HCT116 (cell line): ENCODE measurements at regions not wholly inside any gene's neighbourhood (a gene's known extent, or its start where the extent isn't known, plus 50 kb on each side); places are given as distances from the start of the nearest gene placed in this dataset.

ENCODE experiments used
- ATAC-seq: fragments of 200-7000 bp; cut with Tn5 transposase; 2 replicates; pipeline ENCODE4 v1.9.1; 2020; ENCODE audit warnings: mild to moderate bottlenecking, moderate library complexity
- BruUV-seq: library from RNA; stranded (reverse); fragments of 400-500 nt; replicated peaks from 2 replicates; lab custom pipeline; 2021; lab: Mats Ljungman, UMichigan
- CTCF ChIA-PET: fragments of 300-600 bp; sonication (Branson Sonifier 250); formaldehyde crosslinking; loops from one replicate; lab custom pipeline; 2021; ENCODE audit warnings: antibody characterized with exemption; lab: Charles Lee
- POLR2A ChIA-PET: fragments of 300-600, 350-600 bp; sonication (Branson Sonifier 250); formaldehyde crosslinking; loops from one replicate; lab custom pipeline; 2021; ENCODE audit warnings: antibody characterized with exemption; lab: Charles Lee
- RAD21 ChIA-PET, 2 experiments: fragments of 300-600 bp; sonication (Branson Sonifier 250); formaldehyde crosslinking; loops; one replicate each; lab custom pipeline; 2023; ENCODE audit warnings: low total read pairs in 2 of 2; ENCODE audit not compliant: uncharacterized antibody in 2 of 2, unreplicated experiment in 2 of 2, low non-redundant PET in 1 of 2; lab: Charles Lee
- DNase-seq: peaks from one replicate; pipeline ENCODE4 v3.0.0-alpha.2; 2010; ENCODE audit warnings: low read depth, low spot score
- H2AFZ ChIP-seq: fragments of 200-600 bp; shearing (Covaris generic), sonication (generic); 2 replicates; pipeline ENCODE4 v1.6.1; 2017; ENCODE audit warnings: low read depth, mixed run types, mixed read lengths, antibody characterized with exemption, low read length; ENCODE audit not compliant: poor library complexity, severe bottlenecking
- H3K27ac ChIP-seq: 2 replicates; pipeline ENCODE4 v1.5.1; 2012; ENCODE audit warnings: low read depth, low read length
- H3K27me3 ChIP-seq: fragments of 200-600 bp; sonication (generic); 2 replicates; pipeline ENCODE4 v1.6.1; 2016; ENCODE audit warnings: mixed run types, low read length, mixed read lengths; ENCODE audit not compliant: insufficient read depth
- H3K36me3 ChIP-seq, 2 experiments: fragments of 200-500 bp in 1 of 2; fragments of 200-600 bp in 1 of 2; sonication (Bioruptor generic) in 1 of 2; sonication (generic) in 1 of 2; 2 replicates each; pipeline versions ENCODE4 v1.5.1 to v1.6.1; 2014 to 2016; ENCODE audit warnings: low read length in 2 of 2, inconsistent platforms in 1 of 2, mixed read lengths in 1 of 2, mixed run types in 1 of 2; ENCODE audit not compliant: insufficient read depth in 2 of 2, control insufficient read depth in 1 of 2
- H3K4me1 ChIP-seq, 2 experiments: fragments of 200-600 bp in 1 of 2; sonication (generic) in 1 of 2; 2 replicates each; pipeline versions ENCODE4 v1.5.1 to v1.6.1; 2012 to 2017; ENCODE audit warnings: low read length in 2 of 2, inconsistent platforms in 1 of 2, mild to moderate bottlenecking in 1 of 2, mixed read lengths in 1 of 2, mixed run types in 1 of 2, moderate library complexity in 1 of 2; ENCODE audit not compliant: insufficient read depth in 2 of 2, control insufficient read depth in 1 of 2
- H3K4me2 ChIP-seq: fragments of 200-600 bp; sonication (generic); 2 replicates; pipeline ENCODE4 v1.6.1; 2017; ENCODE audit warnings: mixed run types, low read length, mixed read lengths
- H3K4me3 ChIP-seq, 2 experiments: fragments of 200-600 bp in 1 of 2; sonication (generic) in 1 of 2; replicated peaks in 1 of 2; 2 replicates each; pipeline ENCODE4 v1.5.1; 2011 to 2016; ENCODE audit warnings: low read length in 2 of 2, control low read depth in 1 of 2, low read depth in 1 of 2, mild to moderate bottlenecking in 1 of 2, mixed read lengths in 1 of 2, mixed run types in 1 of 2
- H3K79me2 ChIP-seq: fragments of 200-600 bp; sonication (generic); 2 replicates; pipeline ENCODE4 v1.6.1; 2017; ENCODE audit warnings: mild to moderate bottlenecking, mixed run types, low read length, moderate library complexity, mixed read lengths; ENCODE audit not compliant: insufficient read depth
- H3K9ac ChIP-seq: fragments of 200-600 bp; sonication (generic); 2 replicates; pipeline ENCODE4 v1.6.1; 2016; ENCODE audit warnings: low read length, mixed read lengths
- H3K9me2 ChIP-seq: fragments of 200-600 bp; sonication (generic), shearing (Covaris generic); 2 replicates; pipeline ENCODE4 v1.6.1; 2017; ENCODE audit warnings: mixed run types, mild to moderate bottlenecking, moderate library complexity; ENCODE audit not compliant: insufficient read depth
- H3K9me3 ChIP-seq, 2 experiments: fragments of 200-500 bp in 1 of 2; fragments of 200-600 bp in 1 of 2; sonication (Bioruptor generic) in 1 of 2; sonication (generic) in 1 of 2; 2 replicates each; pipeline ENCODE4 v1.6.1; 2014 to 2017; ENCODE audit warnings: low read length in 2 of 2, mixed read lengths in 2 of 2, inconsistent platforms in 1 of 2, low read depth in 1 of 2, mild to moderate bottlenecking in 1 of 2, mixed run types in 1 of 2, moderate library complexity in 1 of 2; ENCODE audit not compliant: control insufficient read depth in 1 of 2, insufficient read depth in 1 of 2
- H4K20me1 ChIP-seq: fragments of 200-600 bp; sonication (generic), shearing (Covaris generic); 2 replicates; pipeline ENCODE4 v1.6.1; 2017; ENCODE audit warnings: mixed run types, mild to moderate bottlenecking, moderate library complexity; ENCODE audit not compliant: insufficient read depth
- CBX3 ChIP-seq: IDR thresholded peaks from 2 replicates; pipeline ENCODE4 v1.6.1; 2012; ENCODE audit warnings: low read depth
- CEBPB ChIP-seq: IDR thresholded peaks from 2 replicates; pipeline ENCODE4 v1.6.1; 2012; ENCODE audit warnings: low read depth
- ELF1 ChIP-seq: IDR thresholded peaks from 2 replicates; pipeline ENCODE4 v1.6.1; 2012; ENCODE audit warnings: low read depth, borderline replicate concordance
- EZH2phosphoT487 ChIP-seq: fragments of 200-600 bp; IDR thresholded peaks from 2 replicates; pipeline ENCODE4 v1.6.1; 2018; ENCODE audit warnings: antibody characterized with exemption, borderline replicate concordance
- POLR2AphosphoS5 ChIP-seq: IDR thresholded peaks from 2 replicates; pipeline ENCODE4 v1.6.1; 2011; ENCODE audit warnings: mild to moderate bottlenecking, low read depth, low read length, moderate library complexity
- SRF ChIP-seq: IDR thresholded peaks from 2 replicates; pipeline ENCODE4 v1.6.1; 2012; ENCODE audit warnings: low read depth
- TCF7L2 ChIP-seq: IDR thresholded peaks from 2 replicates; pipeline ENCODE4 v1.7.0; 2011; ENCODE audit warnings: borderline replicate concordance, inconsistent platforms; ENCODE audit not compliant: insufficient read depth, insufficient read length; ENCODE audit errors: extremely low read depth
- intact Hi-C: fragments of 100-400 bp; cut with micrococcal nuclease; formaldehyde crosslinking; loops from 2 replicates; pipeline ENCODE4 v1.10.0; 2022

DNA sequence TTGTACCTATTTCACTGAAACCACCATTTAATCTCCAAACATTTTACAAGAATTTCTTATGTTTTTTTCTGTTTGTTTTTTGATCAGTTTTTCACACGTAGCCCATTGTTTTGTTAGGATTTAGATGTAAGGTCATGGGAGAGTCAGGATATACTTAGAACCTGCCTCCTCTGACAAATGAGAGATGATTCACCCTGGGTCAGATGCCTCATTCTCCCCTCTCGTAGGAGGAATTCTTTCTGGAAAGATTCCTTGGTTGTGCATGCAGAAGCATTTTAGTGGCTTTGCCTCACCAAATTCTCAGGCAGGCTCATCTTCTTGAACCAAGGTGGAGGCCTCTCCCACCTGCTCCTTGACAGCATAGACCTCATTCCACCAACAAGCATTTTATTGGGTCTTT, 599.3 kb downstream of the SPRY1 start:
- H3K4me2 ChIP-seq, result no peak overlapping the region
- DNase-seq, result no peak

DNA sequence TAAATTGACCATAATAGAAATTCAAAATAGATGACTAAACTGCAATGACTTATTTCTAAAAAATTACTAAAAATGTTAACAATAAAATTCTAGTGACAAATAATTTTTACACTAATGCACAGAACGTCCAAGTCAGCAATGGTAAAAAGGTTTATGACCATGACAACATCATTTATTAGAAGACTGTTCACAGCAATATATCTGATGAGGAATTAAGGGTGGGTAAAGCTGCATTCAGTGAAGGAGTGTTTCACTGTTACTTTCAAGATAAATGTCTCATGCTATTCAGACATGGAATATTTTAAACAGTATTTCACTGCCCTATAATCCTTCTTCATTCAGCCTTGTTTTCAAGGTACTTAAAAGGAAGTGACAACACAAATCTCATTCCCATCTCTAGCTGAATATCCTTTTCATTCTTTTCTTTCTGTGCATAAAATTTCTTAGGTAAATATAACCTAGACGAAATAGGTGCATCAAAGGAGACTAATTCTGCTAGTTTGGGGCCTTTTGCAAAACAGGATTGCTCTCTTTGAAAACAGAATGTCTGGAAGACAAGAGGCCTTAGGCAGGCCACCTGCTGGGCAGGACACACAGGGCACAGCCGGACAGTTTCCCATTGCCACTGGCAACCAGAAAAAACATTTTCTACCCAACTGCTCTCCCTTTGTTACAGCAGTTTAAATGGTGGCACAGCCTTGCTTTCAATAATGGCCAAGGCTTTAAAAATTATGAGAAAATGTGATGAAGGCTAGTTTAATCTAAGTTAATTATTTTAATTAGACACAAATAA, 600.3 kb downstream of the SPRY1 start:
- Histone ChIP-seq H3K36me3 (no peaks in the 10 kb centered on the region), H3K4me1 (peaks cover 2 to 4% of the 10 kb centered on the region in 2 experiments; a peak in 2 of 4 replicates), H2AFZ (peak overlapping the region; percentile 26), H3K9ac (no peak overlapping the region), H3K27me3 (no peaks in the 10 kb centered on the region), H3K4me3 (no peak overlapping the region)
- CTCF ChIA-PET, result no interaction called here
- TF ChIP-seq EZH2phosphoT487, result no peak
- no peak for TF ChIP-seq CEBPB
- TF ChIP-seq TCF7L2, result no peak
- TF ChIP-seq SRF, result no peak
- TF ChIP-seq, all 23 proteins: peak for 0
- ChIA-PET POLR2A (no interaction called here), RAD21 (no interaction called here)
- H4K20me1 ChIP-seq, result no peaks in the 10 kb centered on the region
- H3K9me2 ChIP-seq, result no peaks in the 10 kb centered on the region
- H3K9me3 ChIP-seq, result no peaks in the 10 kb centered on the region
- DNase-seq (peak; percentile 4), ATAC-seq (no peak)
- intact Hi-C loops, result loop anchor here (10.0 kb wide), 1 partner anchor 222 kb away; no protein-coding TSS in a partner anchor
- H3K4me2 ChIP-seq, result no peak overlapping the region
- BruUV-seq, result no TSS peak
- no peaks in the 10 kb centered on the region for H3K79me2 ChIP-seq
- no peak overlapping the region for H3K27ac ChIP-seq

More for the DNA sequence above, 599.3 kb downstream of the SPRY1 start:
- Histone ChIP-seq H3K36me3 (no peaks in the 10 kb centered on the region), H3K4me3 (no peak overlapping the region), H3K9me3 (no peaks in the 10 kb centered on the region), H4K20me1 (no peaks in the 10 kb centered on the region), H3K27ac (no peak overlapping the region), H3K79me2 (no peaks in the 10 kb centered on the region), H2AFZ (peak overlapping the region; percentile 49), H3K9me2 (no peaks in the 10 kb centered on the region), H3K4me1 (peaks cover 2 to 4% of the 10 kb centered on the region in 2 experiments; a peak in 2 of 4 replicates), H3K27me3 (no peaks in the 10 kb centered on the region), H3K9ac (no peak overlapping the region)
- no TSS peak for BruUV-seq
- intact Hi-C loops, result loop anchor here (10.0 kb wide), 1 partner anchor 221 kb away; no protein-coding TSS in a partner anchor
- TF ChIP-seq CBX3 (no peak), POLR2AphosphoS5 (no peak), ELF1 (no peak)
- ChIA-PET POLR2A (no interaction called here), RAD21 (no interaction called here), CTCF (no interaction called here)
- ATAC-seq, result no peak
